ENCODE measurements at regions not wholly inside any gene's neighbourhood (a gene's known extent, or its start where the extent isn't known, plus 50 kb on each side); places are given as distances from the start of the nearest gene placed in this dataset.

DNA sequence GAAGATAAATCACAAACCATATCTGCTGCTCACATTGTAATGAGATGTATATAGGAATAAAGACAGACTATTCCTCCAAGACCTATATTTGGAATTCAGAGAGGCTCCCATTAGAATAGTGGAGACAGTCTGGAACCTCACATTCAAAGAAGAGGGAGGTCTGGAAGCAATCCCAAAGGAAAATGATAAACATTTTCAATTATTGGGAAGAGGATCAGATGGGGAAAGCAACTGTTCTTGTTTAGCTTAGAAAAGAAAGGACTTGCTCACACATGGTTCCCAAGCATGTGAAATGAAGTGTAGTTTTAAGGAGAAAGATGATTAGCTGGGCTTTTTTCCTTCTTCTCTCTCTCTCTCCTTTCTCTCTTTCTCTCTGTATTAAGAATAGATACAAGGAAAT lies 193.0 kb upstream of the LMNTD1 start:
- Histone ChIP-seq H3K4me3 (replicated peaks in 1 of 4; ENCODE audit: control extremely low read depth in 1 of 4, insufficient read depth in 1 of 4, low read depth in 3 of 4, low read length in 4 of 4) (no peak overlapping the region), H4K20me1 (ENCODE audit: control insufficient read depth, extremely low read depth, insufficient read depth, low read length) (no peaks in the 10 kb centered on the region), H3K9me3 (ENCODE audit: control insufficient read depth, insufficient read depth, low read depth, low read length) (no peaks in the 10 kb centered on the region), H3K27ac (ENCODE audit: insufficient read depth, low read length) (no peak overlapping the region), H2AFZ (ENCODE audit: low read length) (no peak overlapping the region), H3K4me2 (ENCODE audit: extremely low read depth, insufficient read depth, low read length) (no peak overlapping the region), H3K4me1 (ENCODE audit: control insufficient read depth, extremely low read depth, insufficient read depth, low read length) (no peaks in the 10 kb centered on the region), H3K27me3 (ENCODE audit: control insufficient read depth, insufficient read depth, low read length) (no peaks in the 10 kb centered on the region), H3K36me3 (ENCODE audit: control insufficient read depth, insufficient read depth, low read length) (no peaks in the 10 kb centered on the region), H3K9ac (ENCODE audit: insufficient read depth, low read length) (no peak overlapping the region), H3K79me2 (ENCODE audit: control insufficient read depth, insufficient read depth, low read length) (no peaks in the 10 kb centered on the region)
- DNase-seq (ENCODE audit: low read depth in 2 of 2), result no peak
- TF ChIP-seq EZH2 (IDR thresholded peaks at IDR 0.05; ENCODE audit: low read length, missing control alignments), result no peak
- TF ChIP-seq, protein P1, sequence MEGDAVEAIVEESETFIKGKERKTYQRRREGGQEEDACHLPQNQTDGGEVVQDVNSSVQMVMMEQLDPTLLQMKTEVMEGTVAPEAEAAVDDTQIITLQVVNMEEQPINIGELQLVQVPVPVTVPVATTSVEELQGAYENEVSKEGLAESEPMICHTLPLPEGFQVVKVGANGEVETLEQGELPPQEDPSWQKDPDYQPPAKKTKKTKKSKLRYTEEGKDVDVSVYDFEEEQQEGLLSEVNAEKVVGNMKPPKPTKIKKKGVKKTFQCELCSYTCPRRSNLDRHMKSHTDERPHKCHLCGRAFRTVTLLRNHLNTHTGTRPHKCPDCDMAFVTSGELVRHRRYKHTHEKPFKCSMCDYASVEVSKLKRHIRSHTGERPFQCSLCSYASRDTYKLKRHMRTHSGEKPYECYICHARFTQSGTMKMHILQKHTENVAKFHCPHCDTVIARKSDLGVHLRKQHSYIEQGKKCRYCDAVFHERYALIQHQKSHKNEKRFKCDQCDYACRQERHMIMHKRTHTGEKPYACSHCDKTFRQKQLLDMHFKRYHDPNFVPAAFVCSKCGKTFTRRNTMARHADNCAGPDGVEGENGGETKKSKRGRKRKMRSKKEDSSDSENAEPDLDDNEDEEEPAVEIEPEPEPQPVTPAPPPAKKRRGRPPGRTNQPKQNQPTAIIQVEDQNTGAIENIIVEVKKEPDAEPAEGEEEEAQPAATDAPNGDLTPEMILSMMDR (conservative IDR thresholded peaks at IDR 0.05 in 1 of 2, IDR thresholded peaks at IDR 0.05 in 1 of 2; ENCODE audit: low read depth in 1 of 2, low read length in 2 of 2), result no peak

DNA sequence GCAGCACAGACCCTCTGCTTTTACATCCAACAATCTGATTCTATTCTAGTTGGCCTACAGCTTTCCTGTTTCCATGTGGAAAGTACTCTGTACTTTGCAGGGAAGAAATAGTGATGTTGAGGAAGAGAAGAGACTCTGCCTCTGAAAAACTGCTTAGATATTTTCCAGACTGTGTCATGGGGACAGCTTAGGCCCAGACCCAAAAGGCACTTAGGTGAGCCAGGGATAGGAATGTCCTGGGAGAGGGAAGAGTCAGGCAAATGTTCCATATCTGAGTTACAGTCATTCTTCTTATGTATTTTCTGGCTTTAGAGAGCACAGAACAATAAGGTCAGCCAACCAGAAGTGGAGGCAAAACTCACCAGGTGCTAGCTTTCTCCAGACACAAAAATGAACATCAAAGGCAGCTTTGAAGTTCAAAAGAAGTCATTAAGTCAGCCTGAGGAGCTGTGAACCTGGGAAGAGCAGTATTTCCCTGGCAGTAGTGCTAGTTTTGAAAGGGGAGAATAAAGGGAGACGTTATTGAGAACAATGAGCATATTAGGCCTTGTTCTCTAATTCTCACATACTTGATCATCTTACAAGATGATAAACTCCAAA lies 199.7 kb upstream of the LMNTD1 start:
- H3K9me3 ChIP-seq (ENCODE audit: control insufficient read depth, insufficient read depth, low read depth, low read length), result no peaks in the 10 kb centered on the region
- no peak overlapping the region for H3K27ac ChIP-seq (ENCODE audit: insufficient read depth, low read length)
- H3K27me3 ChIP-seq (ENCODE audit: control insufficient read depth, insufficient read depth, low read length), result no peaks in the 10 kb centered on the region
- no peaks in the 10 kb centered on the region for H3K4me1 ChIP-seq (ENCODE audit: control insufficient read depth, extremely low read depth, insufficient read depth, low read length)
- H3K79me2 ChIP-seq (ENCODE audit: control insufficient read depth, insufficient read depth, low read length), result no peaks in the 10 kb centered on the region
- no peak for TF ChIP-seq EZH2 (IDR thresholded peaks at IDR 0.05; ENCODE audit: low read length, missing control alignments)
- TF ChIP-seq, protein P1 (conservative IDR thresholded peaks at IDR 0.05 in 1 of 2, IDR thresholded peaks at IDR 0.05 in 1 of 2; ENCODE audit: low read depth in 1 of 2, low read length in 2 of 2), result no peak
- H3K4me3 ChIP-seq (replicated peaks in 1 of 4; ENCODE audit: control extremely low read depth in 1 of 4, insufficient read depth in 1 of 4, low read depth in 3 of 4, low read length in 4 of 4), result no peak overlapping the region
- no peak overlapping the region for H3K9ac ChIP-seq (ENCODE audit: insufficient read depth, low read length)
- no peak overlapping the region for H3K4me2 ChIP-seq (ENCODE audit: extremely low read depth, insufficient read depth, low read length)
- H4K20me1 ChIP-seq (ENCODE audit: control insufficient read depth, extremely low read depth, insufficient read depth, low read length), result no peaks in the 10 kb centered on the region
- H3K36me3 ChIP-seq (ENCODE audit: control insufficient read depth, insufficient read depth, low read length), result no peaks in the 10 kb centered on the region
- H2AFZ ChIP-seq (ENCODE audit: low read length), result no peak overlapping the region
- DNase-seq (ENCODE audit: low read depth in 2 of 2), result no peak

DNA sequence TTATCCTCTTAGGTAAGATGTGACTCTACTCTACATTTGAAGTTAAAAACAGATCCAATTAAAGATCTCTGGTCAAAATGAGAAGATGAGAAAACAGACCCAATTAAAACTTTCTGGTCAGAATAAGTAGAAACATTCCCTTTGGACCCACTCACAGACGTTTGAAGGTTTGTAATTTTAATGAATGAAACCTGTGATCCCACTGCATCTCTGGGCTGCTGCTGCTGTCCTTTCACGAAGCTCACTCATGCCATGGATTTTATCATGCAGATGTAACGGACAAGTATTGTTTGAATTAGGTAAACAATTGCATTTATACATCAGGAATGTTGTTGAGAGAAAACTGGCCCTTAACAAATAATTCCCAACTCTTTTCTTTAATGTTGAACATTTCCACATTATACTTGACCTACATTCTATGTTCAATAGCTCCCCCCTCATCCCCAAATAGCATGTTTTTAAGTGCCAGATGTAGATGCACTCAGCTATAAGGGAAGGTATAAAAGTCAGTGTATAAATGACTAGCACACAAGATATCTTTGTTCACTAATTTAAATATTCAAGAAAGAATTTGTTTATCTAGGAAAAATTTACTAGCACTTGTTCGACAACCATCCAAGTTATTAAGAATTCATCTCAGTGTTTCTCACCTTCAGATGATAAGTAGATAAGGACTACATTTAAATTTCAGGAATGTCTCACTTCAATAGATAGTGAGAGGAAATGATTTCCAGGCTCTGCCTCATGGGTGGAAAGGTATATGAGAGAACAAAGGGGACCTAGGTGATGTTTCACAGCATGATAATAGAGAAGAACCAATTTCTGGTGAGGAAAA lies 202.3 kb upstream of the LMNTD1 start:
- H4K20me1 ChIP-seq (ENCODE audit: control insufficient read depth, extremely low read depth, insufficient read depth, low read length), result no peaks in the 10 kb centered on the region
- TF ChIP-seq, protein P1 (conservative IDR thresholded peaks at IDR 0.05 in 1 of 2, IDR thresholded peaks at IDR 0.05 in 1 of 2; ENCODE audit: low read depth in 1 of 2, low read length in 2 of 2), result no peak
- no peak for TF ChIP-seq EZH2 (IDR thresholded peaks at IDR 0.05; ENCODE audit: low read length, missing control alignments)
- no peaks in the 10 kb centered on the region for H3K27me3 ChIP-seq (ENCODE audit: control insufficient read depth, insufficient read depth, low read length)
- no peak overlapping the region for H3K27ac ChIP-seq (ENCODE audit: insufficient read depth, low read length)
- no peak for DNase-seq (ENCODE audit: low read depth in 2 of 2)
- no peaks in the 10 kb centered on the region for H3K4me1 ChIP-seq (ENCODE audit: control insufficient read depth, extremely low read depth, insufficient read depth, low read length)
- no peaks in the 10 kb centered on the region for H3K79me2 ChIP-seq (ENCODE audit: control insufficient read depth, insufficient read depth, low read length)
- H3K36me3 ChIP-seq (ENCODE audit: control insufficient read depth, insufficient read depth, low read length), result no peaks in the 10 kb centered on the region
- H3K4me2 ChIP-seq (ENCODE audit: extremely low read depth, insufficient read depth, low read length), result no peak overlapping the region
- no peaks in the 10 kb centered on the region for H3K9me3 ChIP-seq (ENCODE audit: control insufficient read depth, insufficient read depth, low read depth, low read length)
- H3K4me3 ChIP-seq (replicated peaks in 1 of 4; ENCODE audit: control extremely low read depth in 1 of 4, insufficient read depth in 1 of 4, low read depth in 3 of 4, low read length in 4 of 4), result no peak overlapping the region
- no peak overlapping the region for H2AFZ ChIP-seq (ENCODE audit: low read length)
- no peak overlapping the region for H3K9ac ChIP-seq (ENCODE audit: insufficient read depth, low read length)

Measured in fibroblast of lung (primary cell).